Activated naive CD4-positive, alpha-beta T cell treated with Interleukin-2 at 50 U/mL for 16 hours (primary cell): ENCODE measurements at regions not wholly inside any gene's neighbourhood (a gene's known extent, or its start where the extent isn't known, plus 50 kb on each side); places are given as distances from the start of the nearest gene placed in this dataset.

Experiments
- DNase-seq: peaks from one replicate; pipeline ENCODE4 v3.0.0-alpha.2; 2020

- no peak for DNase-seq
Observed at GRCh38 chrY:8690901-8691685, 646.2 kb upstream of the TSPY4 start.

GRCh38 chrY:8698571-8698970, 638.7 kb upstream of the TSPY4 start:
- no peak for DNase-seq

GRCh38 chrY:8705636-8706300, 631.5 kb upstream of the TSPY4 start:
- no peak for DNase-seq

- no peak for DNase-seq
Observed at GRCh38 chrY:8712296-8712695, 625.0 kb upstream of the TSPY4 start.

- no peak for DNase-seq
Observed at GRCh38 chrY:8715226-8715625, 622.0 kb upstream of the TSPY4 start.

GRCh38 chrY:8726616-8727015, 610.6 kb upstream of the TSPY4 start:
- no peak for DNase-seq

- DNase-seq: no peak
Observed at GRCh38 chrY:8729971-8730370, 607.3 kb upstream of the TSPY4 start.

GRCh38 chrY:8741343-8742069, 595.8 kb upstream of the TSPY4 start:
- DNase-seq: no peak

- no peak for DNase-seq
Observed at GRCh38 chrY:8764184-8764583, 573.1 kb upstream of the TSPY4 start.

GRCh38 chrY:8781184-8781890, 555.9 kb upstream of the TSPY4 start:
- DNase-seq: no peak

- DNase-seq: no peak
Observed at GRCh38 chrY:8794561-8794960, 542.7 kb upstream of the TSPY4 start.

GRCh38 chrY:8804317-8804716, 532.9 kb upstream of the TSPY4 start:
- DNase-seq: no peak

- no peak for DNase-seq
Observed at GRCh38 chrY:8807648-8808408, 529.4 kb upstream of the TSPY4 start.

- DNase-seq: no peak
Observed at GRCh38 chrY:8808611-8809010, 528.7 kb upstream of the TSPY4 start.

GRCh38 chrY:8809076-8809475, 528.2 kb upstream of the TSPY4 start:
- DNase-seq: no peak

- no peak for DNase-seq
Observed at GRCh38 chrY:8814143-8814542, 523.1 kb upstream of the TSPY4 start.

GRCh38 chrY:8815616-8816015, 521.6 kb upstream of the TSPY4 start:
- no peak for DNase-seq

GRCh38 chrY:8820032-8820431, 517.2 kb upstream of the TSPY4 start:
- DNase-seq: no peak

- DNase-seq: no peak
Observed at GRCh38 chrY:8821106-8821505, 516.2 kb upstream of the TSPY4 start.

GRCh38 chrY:8852278-8852677, 485.0 kb upstream of the TSPY4 start:
- no peak for DNase-seq

- no peak for DNase-seq
Observed at GRCh38 chrY:8888371-8888770, 448.9 kb upstream of the TSPY4 start.

GRCh38 chrY:8897876-8898275, 439.4 kb upstream of the TSPY4 start:
- DNase-seq: no peak

- DNase-seq: no peak
Observed at GRCh38 chrY:8905141-8905540, 432.1 kb upstream of the TSPY4 start.
